Liver (tissue), 8 donors: ENCODE measurements at regions not wholly inside any gene's neighbourhood (a gene's known extent, or its start where the extent isn't known, plus 50 kb on each side); places are given as distances from the start of the nearest gene placed in this dataset.
"Not testable (repeated sequence)": the region's sequence is repeated elsewhere in the genome, so short reads cannot be mapped to it uniquely, and the experiment has no call there.

Experiments
- DNase-seq: peaks from one replicate; pipeline ENCODE4 v3.0.0-alpha.2; 2017; ENCODE audit warnings: low spot score
- H3K27ac ChIP-seq, 2 donors: one replicate each; pipeline ENCODE4 v1.7.0; 2013; ENCODE audit warnings: inconsistent platforms in 2 of 2, low read length in 2 of 2, control low read depth in 1 of 2, low read depth in 1 of 2, mild to moderate bottlenecking in 1 of 2
- H3K27me3 ChIP-seq, 4 donors: one replicate each; pipeline versions ENCODE4 v1.6.1 to v1.7.0; 2013; ENCODE audit warnings: low read length in 3 of 4, inconsistent platforms in 1 of 4, mild to moderate bottlenecking in 1 of 4, moderate library complexity in 1 of 4; ENCODE audit not compliant: control insufficient read depth in 4 of 4, insufficient read depth in 4 of 4
- H3K36me3 ChIP-seq, 4 donors: one replicate each; pipeline versions ENCODE4 v1.6.1 to v1.7.0; 2013; ENCODE audit warnings: low read length in 3 of 4, mild to moderate bottlenecking in 3 of 4, low read depth in 1 of 4, moderate library complexity in 1 of 4; ENCODE audit not compliant: control insufficient read depth in 4 of 4, insufficient read depth in 3 of 4
- H3K4me1 ChIP-seq, 4 donors: one replicate each; pipeline versions ENCODE4 v1.6.1 to v1.7.0; 2013; ENCODE audit warnings: low read length in 3 of 4, mild to moderate bottlenecking in 3 of 4, moderate library complexity in 1 of 4; ENCODE audit not compliant: control insufficient read depth in 4 of 4, insufficient read depth in 4 of 4
- H3K4me3 ChIP-seq, 3 donors: one replicate each; pipeline versions ENCODE4 v1.6.1 to v1.7.0; 2013; ENCODE audit warnings: low read length in 3 of 3, control low read depth in 1 of 3, low read depth in 1 of 3, mild to moderate bottlenecking in 1 of 3
- H3K9ac ChIP-seq, 2 donors: one replicate each; pipeline ENCODE4 v1.7.0; 2013; ENCODE audit warnings: low read length in 2 of 2, mild to moderate bottlenecking in 2 of 2, moderate library complexity in 2 of 2, control low read depth in 1 of 2, low read depth in 1 of 2
- H3K9me3 ChIP-seq, 4 donors: one replicate each; pipeline versions ENCODE4 v1.6.1 to v1.7.0; 2013; ENCODE audit warnings: low read length in 3 of 4; ENCODE audit not compliant: control insufficient read depth in 4 of 4
- FOXA2 ChIP-seq: IDR thresholded peaks from 2 replicates; pipeline ENCODE4 v1.6.1; 2016; ENCODE audit warnings: antibody characterized with exemption
- GABPA ChIP-seq, 2 donors: IDR thresholded peaks in 1 of 2; conservative IDR thresholded peaks in 1 of 2; 2 replicates each; pipeline ENCODE4 v1.6.1; 2016; ENCODE audit warnings: antibody characterized with exemption in 2 of 2, mild to moderate bottlenecking in 1 of 2, moderate library complexity in 1 of 2
- HNF4A ChIP-seq, 2 donors: conservative IDR thresholded peaks; 2 replicates each; pipeline ENCODE4 v1.6.1; 2016; ENCODE audit warnings: antibody characterized with exemption in 2 of 2, mild to moderate bottlenecking in 2 of 2
- HNF4G ChIP-seq: IDR thresholded peaks from 2 replicates; pipeline ENCODE4 v1.6.1; 2016; ENCODE audit warnings: antibody characterized with exemption
- JUND ChIP-seq, 2 donors: IDR thresholded peaks; 2 replicates each; pipeline ENCODE4 v1.6.1; 2016; ENCODE audit warnings: antibody characterized with exemption in 2 of 2
- NR2F2 ChIP-seq: IDR thresholded peaks from 2 replicates; pipeline ENCODE4 v1.6.1; 2016; ENCODE audit warnings: antibody characterized with exemption
- RAD21 ChIP-seq, 2 donors: IDR thresholded peaks; 2 replicates each; pipeline ENCODE4 v1.6.1; 2016; ENCODE audit warnings: antibody characterized with exemption in 2 of 2, mild to moderate bottlenecking in 2 of 2
- TAF1 ChIP-seq: conservative IDR thresholded peaks from 2 replicates; pipeline ENCODE4 v1.6.1; 2016; ENCODE audit warnings: antibody characterized with exemption, mild to moderate bottlenecking
- YY1 ChIP-seq: IDR thresholded peaks from 2 replicates; pipeline ENCODE4 v1.6.1; 2016; ENCODE audit warnings: antibody characterized with exemption, mild to moderate bottlenecking
- WGBS: extraction: QIAGEN DNeasy Blood & Tissue Kit; methylation state at CpG from one replicate; pipeline ENCODE4 v1.1.7; 2013; 5-methylcytosine and 5-hydroxymethylcytosine counted together
- TF ChIP-seq, protein P1 (sequence below): IDR thresholded peaks from 2 replicates; pipeline ENCODE4 v1.6.1; 2016; ENCODE audit warnings: antibody characterized with exemption
- TF ChIP-seq, protein P2 (sequence below): IDR thresholded peaks from 2 replicates; pipeline ENCODE4 v1.6.1; 2016; ENCODE audit warnings: antibody characterized with exemption, mild to moderate bottlenecking
- TF ChIP-seq, protein P3 (sequence below): fragments of 150-350 bp; IDR thresholded peaks from 2 replicates; pipeline ENCODE4 v1.5.1; 2017; ENCODE audit warnings: improper control_type of control experiment, low read depth, low read length; ENCODE audit not compliant: missing input control
- donor health status: healthy.
- donor health status: healthy.
- donor health status: healthy.
- donor health status: healthy.
- donor health status: healthy.

DNA sequence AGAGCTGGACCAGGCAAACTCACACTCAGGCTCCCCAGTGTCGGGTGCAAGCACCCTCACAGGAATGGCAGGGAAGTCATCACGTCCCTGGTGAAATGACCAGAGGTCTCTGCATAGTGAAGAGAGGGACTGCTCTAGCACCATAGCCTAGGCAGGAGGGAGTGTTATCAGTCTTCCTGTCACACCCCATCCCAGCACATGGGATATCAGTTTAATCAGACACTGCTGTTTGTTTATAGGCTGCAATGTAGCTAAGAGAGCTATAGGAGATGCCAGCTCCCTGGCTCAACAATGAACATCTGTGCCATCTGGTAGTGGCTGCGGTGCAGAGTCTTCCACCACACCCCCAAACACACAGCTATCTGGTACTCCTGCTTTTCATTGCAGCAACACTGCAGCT lies 776.6 kb downstream of the ZNF385D start:
- no peaks in the 10 kb centered on the region for H3K4me1 ChIP-seq
- no peak for DNase-seq
- H3K4me3 ChIP-seq, result no peak overlapping the region
- TF ChIP-seq TAF1, result no peak
- TF ChIP-seq, protein P1, sequence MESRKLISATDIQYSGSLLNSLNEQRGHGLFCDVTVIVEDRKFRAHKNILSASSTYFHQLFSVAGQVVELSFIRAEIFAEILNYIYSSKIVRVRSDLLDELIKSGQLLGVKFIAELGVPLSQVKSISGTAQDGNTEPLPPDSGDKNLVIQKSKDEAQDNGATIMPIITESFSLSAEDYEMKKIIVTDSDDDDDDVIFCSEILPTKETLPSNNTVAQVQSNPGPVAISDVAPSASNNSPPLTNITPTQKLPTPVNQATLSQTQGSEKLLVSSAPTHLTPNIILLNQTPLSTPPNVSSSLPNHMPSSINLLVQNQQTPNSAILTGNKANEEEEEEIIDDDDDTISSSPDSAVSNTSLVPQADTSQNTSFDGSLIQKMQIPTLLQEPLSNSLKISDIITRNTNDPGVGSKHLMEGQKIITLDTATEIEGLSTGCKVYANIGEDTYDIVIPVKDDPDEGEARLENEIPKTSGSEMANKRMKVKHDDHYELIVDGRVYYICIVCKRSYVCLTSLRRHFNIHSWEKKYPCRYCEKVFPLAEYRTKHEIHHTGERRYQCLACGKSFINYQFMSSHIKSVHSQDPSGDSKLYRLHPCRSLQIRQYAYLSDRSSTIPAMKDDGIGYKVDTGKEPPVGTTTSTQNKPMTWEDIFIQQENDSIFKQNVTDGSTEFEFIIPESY, result no peak
- TF ChIP-seq NR2F2, result no peak
- TF ChIP-seq, protein P2, sequence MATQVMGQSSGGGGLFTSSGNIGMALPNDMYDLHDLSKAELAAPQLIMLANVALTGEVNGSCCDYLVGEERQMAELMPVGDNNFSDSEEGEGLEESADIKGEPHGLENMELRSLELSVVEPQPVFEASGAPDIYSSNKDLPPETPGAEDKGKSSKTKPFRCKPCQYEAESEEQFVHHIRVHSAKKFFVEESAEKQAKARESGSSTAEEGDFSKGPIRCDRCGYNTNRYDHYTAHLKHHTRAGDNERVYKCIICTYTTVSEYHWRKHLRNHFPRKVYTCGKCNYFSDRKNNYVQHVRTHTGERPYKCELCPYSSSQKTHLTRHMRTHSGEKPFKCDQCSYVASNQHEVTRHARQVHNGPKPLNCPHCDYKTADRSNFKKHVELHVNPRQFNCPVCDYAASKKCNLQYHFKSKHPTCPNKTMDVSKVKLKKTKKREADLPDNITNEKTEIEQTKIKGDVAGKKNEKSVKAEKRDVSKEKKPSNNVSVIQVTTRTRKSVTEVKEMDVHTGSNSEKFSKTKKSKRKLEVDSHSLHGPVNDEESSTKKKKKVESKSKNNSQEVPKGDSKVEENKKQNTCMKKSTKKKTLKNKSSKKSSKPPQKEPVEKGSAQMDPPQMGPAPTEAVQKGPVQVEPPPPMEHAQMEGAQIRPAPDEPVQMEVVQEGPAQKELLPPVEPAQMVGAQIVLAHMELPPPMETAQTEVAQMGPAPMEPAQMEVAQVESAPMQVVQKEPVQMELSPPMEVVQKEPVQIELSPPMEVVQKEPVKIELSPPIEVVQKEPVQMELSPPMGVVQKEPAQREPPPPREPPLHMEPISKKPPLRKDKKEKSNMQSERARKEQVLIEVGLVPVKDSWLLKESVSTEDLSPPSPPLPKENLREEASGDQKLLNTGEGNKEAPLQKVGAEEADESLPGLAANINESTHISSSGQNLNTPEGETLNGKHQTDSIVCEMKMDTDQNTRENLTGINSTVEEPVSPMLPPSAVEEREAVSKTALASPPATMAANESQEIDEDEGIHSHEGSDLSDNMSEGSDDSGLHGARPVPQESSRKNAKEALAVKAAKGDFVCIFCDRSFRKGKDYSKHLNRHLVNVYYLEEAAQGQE, result no peak
- TF ChIP-seq RAD21 (IDR thresholded peaks at IDR 0.05), result no peak
- TF ChIP-seq, protein P3, sequence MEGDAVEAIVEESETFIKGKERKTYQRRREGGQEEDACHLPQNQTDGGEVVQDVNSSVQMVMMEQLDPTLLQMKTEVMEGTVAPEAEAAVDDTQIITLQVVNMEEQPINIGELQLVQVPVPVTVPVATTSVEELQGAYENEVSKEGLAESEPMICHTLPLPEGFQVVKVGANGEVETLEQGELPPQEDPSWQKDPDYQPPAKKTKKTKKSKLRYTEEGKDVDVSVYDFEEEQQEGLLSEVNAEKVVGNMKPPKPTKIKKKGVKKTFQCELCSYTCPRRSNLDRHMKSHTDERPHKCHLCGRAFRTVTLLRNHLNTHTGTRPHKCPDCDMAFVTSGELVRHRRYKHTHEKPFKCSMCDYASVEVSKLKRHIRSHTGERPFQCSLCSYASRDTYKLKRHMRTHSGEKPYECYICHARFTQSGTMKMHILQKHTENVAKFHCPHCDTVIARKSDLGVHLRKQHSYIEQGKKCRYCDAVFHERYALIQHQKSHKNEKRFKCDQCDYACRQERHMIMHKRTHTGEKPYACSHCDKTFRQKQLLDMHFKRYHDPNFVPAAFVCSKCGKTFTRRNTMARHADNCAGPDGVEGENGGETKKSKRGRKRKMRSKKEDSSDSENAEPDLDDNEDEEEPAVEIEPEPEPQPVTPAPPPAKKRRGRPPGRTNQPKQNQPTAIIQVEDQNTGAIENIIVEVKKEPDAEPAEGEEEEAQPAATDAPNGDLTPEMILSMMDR, result no peak
- TF ChIP-seq HNF4G, result no peak
- no peak for TF ChIP-seq FOXA2
- TF ChIP-seq HNF4A (conservative IDR thresholded peaks at IDR 0.05), result no peak
- TF ChIP-seq GABPA (IDR thresholded peaks at IDR 0.05 in 1 of 2, conservative IDR thresholded peaks at IDR 0.05 in 1 of 2), result no peak
- TF ChIP-seq JUND (IDR thresholded peaks at IDR 0.05), result no peak
- no peak for TF ChIP-seq YY1
- H3K27ac ChIP-seq, result no peak overlapping the region
- no peaks in the 10 kb centered on the region for H3K27me3 ChIP-seq
- H3K36me3 ChIP-seq, result no peaks in the 10 kb centered on the region
- no peak overlapping the region for H3K9ac ChIP-seq
- WGBS, result 70% methylated on average over 3 of the region's 3 CpGs
- H3K9me3 ChIP-seq, result no peaks in the 10 kb centered on the region

DNA sequence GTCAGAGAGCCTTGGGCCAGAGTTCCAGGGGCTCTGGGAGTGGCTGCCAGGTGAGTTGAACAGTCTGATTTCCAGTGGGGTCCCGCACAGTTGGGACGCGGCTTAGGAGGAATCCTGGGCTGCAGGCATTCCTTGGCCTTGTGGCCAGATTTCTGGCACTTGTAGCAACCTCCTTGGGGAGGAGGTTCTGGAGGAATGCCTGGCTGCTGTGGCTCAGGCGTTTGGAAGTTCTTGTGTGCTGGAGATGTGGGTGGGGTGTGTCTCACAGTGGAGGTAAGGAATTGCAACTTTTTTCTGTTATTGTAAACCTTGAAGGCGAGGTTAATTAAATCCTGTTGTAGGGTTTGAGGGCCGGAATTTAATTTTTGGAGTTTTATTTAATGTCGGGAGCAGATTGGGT lies 780.2 kb downstream of the ZNF385D start:
- H3K9ac ChIP-seq, H3K36me3 ChIP-seq, H3K4me1 ChIP-seq, DNase-seq, H3K27ac ChIP-seq, H3K27me3 ChIP-seq, H3K4me3 ChIP-seq, H3K9me3 ChIP-seq: not testable (repeated sequence)
- WGBS, result 88% methylated on average over 7 of the region's 7 CpGs

DNA sequence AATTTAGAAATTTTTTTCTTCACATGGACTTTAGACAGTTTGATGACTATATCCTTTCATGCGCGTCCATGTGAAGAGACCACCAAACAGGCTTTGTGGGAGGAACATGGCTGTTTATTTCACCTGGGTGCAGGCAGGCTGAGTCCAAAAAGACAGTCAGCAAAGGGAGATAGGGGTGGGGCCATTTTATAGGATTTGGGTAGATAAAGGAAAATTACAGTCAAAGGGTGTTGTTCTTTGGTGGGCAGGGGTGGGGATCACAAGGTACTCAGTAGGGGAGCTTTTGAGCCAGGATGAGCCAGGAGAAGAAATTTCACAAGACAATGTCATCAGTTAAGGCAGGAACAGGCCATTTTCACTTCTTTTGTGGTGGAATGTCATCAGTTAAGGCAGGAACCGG lies 781.5 kb upstream of the SGO1 start:
- not testable (repeated sequence) for H3K36me3 ChIP-seq, H3K4me1 ChIP-seq, H3K9ac ChIP-seq, H3K27ac ChIP-seq, H3K9me3 ChIP-seq, H3K27me3 ChIP-seq, DNase-seq, H3K4me3 ChIP-seq
- 91% methylated on average over 2 of the region's 3 CpGs for WGBS
